GM12875 (cell line): ENCODE measurements at regions not wholly inside any gene's neighbourhood (a gene's known extent, or its start where the extent isn't known, plus 50 kb on each side); places are given as distances from the start of the nearest gene placed in this dataset.

Source experiments
- H3K4me3 ChIP-seq: one replicate; pipeline ENCODE4 v1.5.1; 2011; ENCODE audit warnings: low read depth, low read length, control low read depth
- TF ChIP-seq, protein P1 (sequence below): IDR thresholded peaks from 2 replicates; pipeline ENCODE4 v1.5.1; 2011; ENCODE audit warnings: low read depth, mild to moderate bottlenecking, control low read depth, inconsistent platforms, low read length, moderate library complexity, borderline replicate concordance; ENCODE audit not compliant: insufficient read depth

DNA sequence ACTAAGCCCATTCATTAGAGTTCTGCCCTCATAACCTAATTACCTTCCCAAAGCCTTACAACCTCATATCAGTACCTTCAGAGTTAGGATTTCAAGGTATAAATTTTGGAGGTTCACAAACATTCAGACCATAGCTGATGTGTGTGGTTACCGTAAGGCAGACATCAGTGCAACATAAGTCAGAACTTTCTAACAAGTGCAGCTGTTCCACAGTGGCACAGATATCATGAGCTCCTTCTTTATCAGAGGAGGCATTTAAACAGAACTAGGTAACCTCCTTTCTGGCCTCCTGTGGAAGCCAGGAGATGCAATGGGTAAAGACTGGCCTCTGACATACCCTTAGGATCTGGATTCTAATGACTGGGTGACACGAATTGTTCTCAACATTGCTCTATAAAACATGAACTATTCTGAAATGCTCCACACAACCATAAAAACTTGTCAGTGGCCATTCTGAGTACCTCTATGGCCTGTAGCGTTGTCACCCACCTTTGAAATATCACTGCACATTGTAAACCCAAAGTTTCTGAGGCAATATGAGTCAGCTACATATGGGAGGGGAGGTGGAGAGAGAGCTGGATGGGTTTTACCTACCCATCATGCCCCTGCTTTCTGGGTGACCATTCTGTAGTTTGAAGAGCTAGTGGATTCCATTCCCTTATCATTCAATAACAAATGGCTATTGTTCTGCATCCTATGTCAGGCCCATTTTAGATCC is 546.0 kb upstream of the TBL1XR1 start:
- TF ChIP-seq, protein P1, sequence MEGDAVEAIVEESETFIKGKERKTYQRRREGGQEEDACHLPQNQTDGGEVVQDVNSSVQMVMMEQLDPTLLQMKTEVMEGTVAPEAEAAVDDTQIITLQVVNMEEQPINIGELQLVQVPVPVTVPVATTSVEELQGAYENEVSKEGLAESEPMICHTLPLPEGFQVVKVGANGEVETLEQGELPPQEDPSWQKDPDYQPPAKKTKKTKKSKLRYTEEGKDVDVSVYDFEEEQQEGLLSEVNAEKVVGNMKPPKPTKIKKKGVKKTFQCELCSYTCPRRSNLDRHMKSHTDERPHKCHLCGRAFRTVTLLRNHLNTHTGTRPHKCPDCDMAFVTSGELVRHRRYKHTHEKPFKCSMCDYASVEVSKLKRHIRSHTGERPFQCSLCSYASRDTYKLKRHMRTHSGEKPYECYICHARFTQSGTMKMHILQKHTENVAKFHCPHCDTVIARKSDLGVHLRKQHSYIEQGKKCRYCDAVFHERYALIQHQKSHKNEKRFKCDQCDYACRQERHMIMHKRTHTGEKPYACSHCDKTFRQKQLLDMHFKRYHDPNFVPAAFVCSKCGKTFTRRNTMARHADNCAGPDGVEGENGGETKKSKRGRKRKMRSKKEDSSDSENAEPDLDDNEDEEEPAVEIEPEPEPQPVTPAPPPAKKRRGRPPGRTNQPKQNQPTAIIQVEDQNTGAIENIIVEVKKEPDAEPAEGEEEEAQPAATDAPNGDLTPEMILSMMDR, result no peak
- no peak overlapping the region for H3K4me3 ChIP-seq

DNA sequence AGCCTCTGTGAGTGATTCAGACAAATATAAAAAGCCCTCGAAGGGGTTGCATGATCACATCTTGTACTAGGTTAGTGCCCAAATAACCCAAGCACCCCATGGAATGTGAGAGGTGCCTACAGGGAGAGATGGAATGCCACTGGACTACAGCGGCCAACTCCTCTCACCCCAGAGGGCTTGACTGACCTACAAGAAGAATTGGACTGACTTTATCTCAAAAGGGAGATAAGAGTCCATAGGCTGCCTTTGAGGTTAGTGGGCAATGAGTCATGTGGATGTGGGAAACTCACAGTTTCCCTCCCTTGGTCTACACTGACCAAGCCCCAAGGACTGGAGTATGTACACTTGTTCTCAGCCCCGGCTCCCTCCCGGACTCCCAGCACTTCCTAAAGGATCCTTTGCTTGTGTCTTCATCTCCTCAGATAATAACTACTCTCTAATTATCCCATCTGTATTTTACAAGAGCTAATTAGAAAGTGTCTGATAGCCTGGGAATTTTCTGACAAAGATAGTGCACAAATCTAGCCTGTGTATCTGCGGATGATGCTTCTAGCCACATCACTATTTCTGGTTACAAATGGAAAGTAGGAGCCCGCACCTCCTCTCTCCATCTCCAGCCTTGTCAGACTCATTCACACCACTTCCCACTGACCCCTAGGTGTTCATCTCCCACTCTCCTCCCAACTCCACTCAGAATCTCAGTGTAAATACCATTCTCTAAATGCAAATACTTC is 547.8 kb upstream of the TBL1XR1 start:
- no peak overlapping the region for H3K4me3 ChIP-seq
- TF ChIP-seq, protein P1, result no peak

DNA sequence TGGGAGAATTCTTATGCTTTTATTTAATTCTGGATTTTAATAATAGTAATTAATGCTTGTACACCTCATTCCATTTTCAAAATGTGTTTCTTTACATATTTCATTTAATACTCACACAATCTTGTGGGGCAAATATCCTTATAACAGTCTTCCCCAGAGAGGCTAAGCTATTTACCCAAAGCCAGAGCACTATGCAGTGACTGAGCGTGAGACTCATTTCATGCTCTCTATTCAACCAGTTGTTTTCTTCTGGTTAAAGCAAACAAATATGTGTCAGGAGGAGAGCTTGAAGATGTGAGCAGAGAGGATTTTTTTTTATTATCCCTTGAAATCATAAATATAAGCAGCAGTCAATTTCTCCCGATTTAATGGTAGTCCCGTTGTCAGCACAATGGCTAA is 548.3 kb upstream of the TBL1XR1 start:
- no peak overlapping the region for H3K4me3 ChIP-seq
- TF ChIP-seq, protein P1, result no peak

DNA sequence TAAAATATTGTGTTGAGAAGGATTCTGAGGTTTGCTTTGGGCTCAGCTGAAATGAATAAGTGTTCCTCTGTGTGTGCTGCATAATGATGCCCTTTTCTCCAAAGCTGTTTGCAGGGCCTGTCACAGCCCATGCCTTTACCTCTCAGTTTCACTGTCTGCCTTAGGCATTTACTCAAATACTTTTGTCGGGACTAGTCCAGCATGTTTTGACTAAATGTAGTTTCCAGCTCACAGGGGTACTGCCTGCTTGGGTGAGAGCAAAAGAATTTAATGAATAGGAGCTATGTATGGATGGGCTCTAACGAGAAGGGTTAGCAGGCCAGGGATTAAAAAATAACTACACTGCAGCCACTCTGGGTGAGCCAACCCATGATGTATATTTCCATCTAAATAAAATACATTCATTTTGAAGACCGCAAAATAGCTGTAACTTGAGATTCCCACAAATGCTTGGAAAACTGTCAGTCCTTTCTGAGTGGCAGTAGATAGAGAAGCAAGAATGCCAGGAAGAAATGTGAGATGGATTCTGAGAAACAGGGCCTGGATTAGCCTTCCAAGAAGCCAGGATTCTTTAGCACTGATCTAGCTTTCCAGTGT is 549.2 kb upstream of the TBL1XR1 start:
- no peak overlapping the region for H3K4me3 ChIP-seq
- TF ChIP-seq, protein P1, result no peak

DNA sequence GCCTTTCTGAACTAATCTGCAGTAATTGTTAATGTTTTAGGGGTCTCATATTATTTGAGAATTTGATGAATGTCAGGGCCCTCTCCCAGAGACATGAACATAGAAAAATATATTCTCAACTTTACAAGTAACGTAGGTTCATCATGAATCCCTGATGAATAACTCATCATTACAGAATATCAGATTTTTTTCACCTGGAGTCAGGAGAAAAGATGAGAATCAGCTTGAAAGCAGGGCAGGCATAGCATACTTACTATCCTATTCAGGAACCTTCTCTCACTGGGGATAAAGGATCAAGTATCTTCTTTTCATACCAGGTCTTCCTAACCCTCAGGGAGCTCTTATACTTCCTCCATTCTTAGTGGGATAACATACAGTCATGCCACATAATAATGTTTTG is 552.6 kb upstream of the TBL1XR1 start:
- TF ChIP-seq, protein P1, result no peak
- no peak overlapping the region for H3K4me3 ChIP-seq

DNA sequence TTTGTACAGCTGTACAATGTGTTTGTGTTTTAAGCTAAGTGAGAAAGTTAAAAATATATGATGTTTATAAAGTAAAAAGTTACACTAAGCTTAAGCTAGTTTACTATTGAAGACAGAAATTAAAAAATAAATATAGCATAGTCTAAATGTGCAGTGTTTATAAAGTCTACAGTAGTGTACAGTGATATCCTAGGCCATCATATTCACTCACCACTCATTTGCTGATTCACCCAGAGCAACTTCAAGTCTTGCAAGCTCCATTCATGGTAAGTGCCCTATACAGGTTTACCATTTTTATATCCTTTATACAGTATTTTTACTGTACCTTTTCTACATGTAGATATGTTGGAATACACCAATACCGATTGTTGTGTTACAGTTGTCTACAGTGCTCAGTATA is 553.2 kb upstream of the TBL1XR1 start:
- TF ChIP-seq, protein P1, result no peak
- H3K4me3 ChIP-seq, result no peak overlapping the region
